Adrenal gland (tissue), 5 donors: ENCODE measurements at regions not wholly inside any gene's neighbourhood (a gene's known extent, or its start where the extent isn't known, plus 50 kb on each side); places are given as distances from the start of the nearest gene placed in this dataset.
"Not testable (repeated sequence)": the region's sequence is repeated elsewhere in the genome, so short reads cannot be mapped to it uniquely, and the experiment has no call there.

Source experiments
- CTCF ChIP-seq, 6 experiments: fragments of 450-650 bp in 4 of 6; fragments of 200-600 bp in 2 of 6; sonication (generic) in 1 of 6; IDR thresholded peaks; 1 replicate in 5 of 6; 2 replicates in 1 of 6; pipeline versions ENCODE4 v1.5.1 to v1.8.0; 2016 to 2021; ENCODE audit warnings: antibody characterized with exemption in 6 of 6, mild to moderate bottlenecking in 2 of 6, moderate library complexity in 1 of 6
- POLR2A ChIP-seq, 2 donors: fragments of 450-650 bp; IDR thresholded peaks; one replicate each; pipeline ENCODE4 v1.6.1; 2017; ENCODE audit warnings: antibody characterized with exemption in 2 of 2, mild to moderate bottlenecking in 2 of 2, moderate library complexity in 1 of 2
- donor health status: DM: no; HTN: no; CAD: no.

- not testable (repeated sequence) for TF ChIP-seq CTCF, POLR2A (IDR thresholded peaks at IDR 0.05)
Measured at GRCh38 chr4:8954001-8954400, 82.4 kb upstream of the HMX1 start.
